ENCODE measurements at regions not wholly inside any gene's neighbourhood (a gene's known extent, or its start where the extent isn't known, plus 50 kb on each side); places are given as distances from the start of the nearest gene placed in this dataset.

DNA sequence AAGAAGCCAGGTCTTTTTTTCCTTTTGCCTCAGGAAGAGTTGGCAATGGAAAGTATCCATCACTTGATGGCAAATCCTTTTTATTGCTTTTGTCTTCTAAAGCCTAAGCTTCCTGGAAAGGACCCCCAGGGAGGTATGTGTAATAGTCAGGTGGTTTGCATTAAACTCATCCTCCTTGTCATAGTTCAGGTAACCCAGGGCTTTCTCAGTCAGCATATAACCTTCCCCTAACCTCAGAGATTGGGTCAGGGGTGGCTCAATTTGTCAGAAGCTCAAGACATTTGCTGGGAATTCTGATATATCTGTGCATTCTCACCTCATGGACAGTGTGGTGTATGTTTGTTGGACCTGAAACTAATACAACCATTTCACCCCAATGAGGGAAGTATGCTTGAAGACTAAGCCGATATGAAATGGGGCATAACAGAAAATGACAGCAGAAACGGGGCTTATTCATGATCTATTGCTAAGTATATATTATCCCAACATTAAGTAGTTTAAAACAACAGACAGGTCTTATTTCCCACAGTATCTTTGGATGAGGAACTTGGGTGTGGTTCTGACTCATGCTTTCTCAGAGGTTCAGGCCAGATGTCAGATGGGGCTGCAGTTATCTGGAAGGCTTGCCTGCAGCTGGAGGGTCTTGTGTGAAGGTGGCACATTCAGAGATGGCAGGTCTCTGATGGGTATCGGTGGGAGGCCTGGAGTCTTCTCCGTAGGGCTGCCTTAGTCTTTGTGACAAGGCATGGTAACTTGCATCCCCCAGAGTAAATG, 135.8 kb upstream of the SPON1 start:
- Histone ChIP-seq H3K4me3 (ENCODE audit: low read length) (no peak overlapping the region), H3K9me2 (replicated peaks; ENCODE audit: insufficient read depth, low read length) (no peaks in the 10 kb centered on the region), H3F3A (ENCODE audit: insufficient read depth, low read length) (no peaks in the 10 kb centered on the region), H3K4me1 (ENCODE audit: low read length) (no peaks in the 10 kb centered on the region), H3K9me3 (replicated peaks; ENCODE audit: insufficient read depth, low read length) (no peaks in the 10 kb centered on the region), H3K36me3 (replicated peaks; ENCODE audit: insufficient read depth, low read length) (no peaks in the 10 kb centered on the region), H3K9ac (ENCODE audit: low read length) (no peak overlapping the region), H3K27ac (ENCODE audit: low read length) (no peak overlapping the region), H3K79me2 (ENCODE audit: low read length) (no peaks in the 10 kb centered on the region), H3K27me3 (replicated peaks; ENCODE audit: insufficient read depth, low read length) (no peaks in the 10 kb centered on the region), H2AFZ (ENCODE audit: low read length) (no peak overlapping the region), H4K20me1 (ENCODE audit: insufficient read depth, low read length) (no peaks in the 10 kb centered on the region), H3K4me2 (ENCODE audit: low read depth, low read length) (no peak overlapping the region)
- no peak for TF ChIP-seq EZH2 (optimal IDR thresholded peaks at IDR 0.05; ENCODE audit: low read depth, low read length)
- TF ChIP-seq EZH2phosphoT487 (IDR thresholded peaks at IDR 0.05; ENCODE audit: low read length) = no peak
- TF ChIP-seq, protein P1, sequence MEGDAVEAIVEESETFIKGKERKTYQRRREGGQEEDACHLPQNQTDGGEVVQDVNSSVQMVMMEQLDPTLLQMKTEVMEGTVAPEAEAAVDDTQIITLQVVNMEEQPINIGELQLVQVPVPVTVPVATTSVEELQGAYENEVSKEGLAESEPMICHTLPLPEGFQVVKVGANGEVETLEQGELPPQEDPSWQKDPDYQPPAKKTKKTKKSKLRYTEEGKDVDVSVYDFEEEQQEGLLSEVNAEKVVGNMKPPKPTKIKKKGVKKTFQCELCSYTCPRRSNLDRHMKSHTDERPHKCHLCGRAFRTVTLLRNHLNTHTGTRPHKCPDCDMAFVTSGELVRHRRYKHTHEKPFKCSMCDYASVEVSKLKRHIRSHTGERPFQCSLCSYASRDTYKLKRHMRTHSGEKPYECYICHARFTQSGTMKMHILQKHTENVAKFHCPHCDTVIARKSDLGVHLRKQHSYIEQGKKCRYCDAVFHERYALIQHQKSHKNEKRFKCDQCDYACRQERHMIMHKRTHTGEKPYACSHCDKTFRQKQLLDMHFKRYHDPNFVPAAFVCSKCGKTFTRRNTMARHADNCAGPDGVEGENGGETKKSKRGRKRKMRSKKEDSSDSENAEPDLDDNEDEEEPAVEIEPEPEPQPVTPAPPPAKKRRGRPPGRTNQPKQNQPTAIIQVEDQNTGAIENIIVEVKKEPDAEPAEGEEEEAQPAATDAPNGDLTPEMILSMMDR (IDR thresholded peaks at IDR 0.05; ENCODE audit: low read length) = no peak
- DNase-seq = no peak

DNA sequence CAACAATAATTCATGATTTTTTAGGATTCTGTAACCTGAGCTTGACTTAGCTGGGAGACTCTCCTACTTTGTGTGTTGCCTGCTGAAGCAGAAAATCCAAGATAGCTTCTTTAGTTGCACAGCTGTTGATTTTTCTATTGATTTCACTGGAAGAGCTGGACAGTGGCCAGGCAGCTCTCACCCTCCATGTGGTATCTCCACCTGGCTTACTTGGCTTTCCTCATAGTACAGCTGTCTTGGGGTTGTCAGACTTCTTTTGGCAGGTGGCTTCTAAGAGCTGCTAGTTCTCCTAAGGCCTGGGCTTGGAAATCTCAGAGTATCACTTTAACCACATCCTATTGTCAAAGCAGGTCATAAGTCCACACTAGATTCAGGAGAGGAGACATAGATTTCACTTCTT, 130.8 kb upstream of the SPON1 start:
- Histone ChIP-seq H2AFZ (ENCODE audit: low read length) (no peak overlapping the region), H3K9me2 (replicated peaks; ENCODE audit: insufficient read depth, low read length) (no peaks in the 10 kb centered on the region), H3K9me3 (replicated peaks; ENCODE audit: insufficient read depth, low read length) (no peaks in the 10 kb centered on the region), H3K79me2 (ENCODE audit: low read length) (no peaks in the 10 kb centered on the region), H3F3A (ENCODE audit: insufficient read depth, low read length) (no peaks in the 10 kb centered on the region), H3K4me2 (ENCODE audit: low read depth, low read length) (no peak overlapping the region), H3K4me3 (ENCODE audit: low read length) (no peak overlapping the region), H3K9ac (ENCODE audit: low read length) (no peak overlapping the region), H4K20me1 (ENCODE audit: insufficient read depth, low read length) (no peaks in the 10 kb centered on the region), H3K27me3 (replicated peaks; ENCODE audit: insufficient read depth, low read length) (no peaks in the 10 kb centered on the region), H3K36me3 (replicated peaks; ENCODE audit: insufficient read depth, low read length) (no peaks in the 10 kb centered on the region), H3K27ac (ENCODE audit: low read length) (no peak overlapping the region), H3K4me1 (ENCODE audit: low read length) (no peaks in the 10 kb centered on the region)
- DNase-seq = no peak
- TF ChIP-seq EZH2phosphoT487 (IDR thresholded peaks at IDR 0.05; ENCODE audit: low read length) (no peak), EZH2 (optimal IDR thresholded peaks at IDR 0.05; ENCODE audit: low read depth, low read length) (no peak)
- TF ChIP-seq, protein P1 (IDR thresholded peaks at IDR 0.05; ENCODE audit: low read length) = no peak

DNA sequence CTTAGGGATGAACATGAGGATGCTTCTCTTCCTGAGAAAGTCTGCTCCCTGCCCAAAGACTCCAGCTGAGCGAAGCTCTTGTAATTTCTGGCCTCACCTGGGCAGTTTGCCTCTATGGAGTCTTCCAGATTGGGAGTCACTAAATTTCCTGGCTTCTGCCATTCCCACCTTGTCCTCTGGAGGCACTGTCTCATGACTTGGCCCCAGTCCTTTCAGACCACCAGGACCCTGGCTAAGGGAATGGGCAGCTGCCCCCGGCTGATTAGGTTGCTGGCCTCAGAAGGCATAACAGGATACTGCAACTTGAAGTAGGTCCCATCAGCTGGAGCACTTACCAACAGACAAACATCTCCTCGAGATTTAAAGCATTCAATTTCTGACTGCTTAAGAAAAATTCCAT, 128.1 kb upstream of the SPON1 start:
- H2AFZ ChIP-seq (ENCODE audit: low read length) = no peak overlapping the region
- TF ChIP-seq, protein P1 (IDR thresholded peaks at IDR 0.05; ENCODE audit: low read length) = peak; percentile 23; the same call in 1 of the 2 replicates
- TF ChIP-seq EZH2 (optimal IDR thresholded peaks at IDR 0.05; ENCODE audit: low read depth, low read length) (no peak), EZH2phosphoT487 (IDR thresholded peaks at IDR 0.05; ENCODE audit: low read length) (no peak)

More for the DNA sequence above, 128.1 kb upstream of the SPON1 start:
- H3K27me3 ChIP-seq (replicated peaks; ENCODE audit: insufficient read depth, low read length) = no peaks in the 10 kb centered on the region
- DNase-seq = no peak
- H3K4me2 ChIP-seq (ENCODE audit: low read depth, low read length) = no peak overlapping the region
- H3K36me3 ChIP-seq (replicated peaks; ENCODE audit: insufficient read depth, low read length) = no peaks in the 10 kb centered on the region
- H3K9me2 ChIP-seq (replicated peaks; ENCODE audit: insufficient read depth, low read length) = no peaks in the 10 kb centered on the region
- no peaks in the 10 kb centered on the region for H3K79me2 ChIP-seq (ENCODE audit: low read length)
- H4K20me1 ChIP-seq (ENCODE audit: insufficient read depth, low read length) = no peaks in the 10 kb centered on the region
- no peak overlapping the region for H3K4me3 ChIP-seq (ENCODE audit: low read length)
- H3F3A ChIP-seq (ENCODE audit: insufficient read depth, low read length) = no peaks in the 10 kb centered on the region
- no peak overlapping the region for H3K27ac ChIP-seq (ENCODE audit: low read length)
- no peaks in the 10 kb centered on the region for H3K4me1 ChIP-seq (ENCODE audit: low read length)
- H3K9ac ChIP-seq (ENCODE audit: low read length) = no peak overlapping the region
- H3K9me3 ChIP-seq (replicated peaks; ENCODE audit: insufficient read depth, low read length) = no peaks in the 10 kb centered on the region

Data from MM.1S (cell line).